GM12878 (cell line): ENCODE measurements at regions not wholly inside any gene's neighbourhood (a gene's known extent, or its start where the extent isn't known, plus 50 kb on each side); places are given as distances from the start of the nearest gene placed in this dataset.
"Not testable (repeated sequence)": the region's sequence is repeated elsewhere in the genome, so short reads cannot be mapped to it uniquely, and the experiment has no call there.

ENCODE experiments used
- ATAC-seq: fragments of 200-7000 bp; cut with Tn5 transposase; 3 replicates; pipeline ENCODE4 v1.9.1; 2020; ENCODE audit warnings: mild to moderate bottlenecking, moderate library complexity
- BruUV-seq: library from RNA; stranded (reverse); fragments of 400-500 nt; replicated peaks from 2 replicates; lab custom pipeline; 2021; lab: Mats Ljungman, UMichigan
- CTCF ChIA-PET: fragments of 300-600 bp; sonication (Branson Sonifier 250); formaldehyde crosslinking; extraction: SDS; loops from one replicate; lab custom pipeline; 2021; ENCODE audit warnings: inconsistent platforms; lab: Yijun Ruan, JAX
- POLR2A ChIA-PET: fragments of 350-600 bp; formaldehyde crosslinking; extraction: SDS; loops from one replicate; lab custom pipeline; 2021; ENCODE audit warnings: inconsistent platforms; lab: Charles Lee
- RAD21 ChIA-PET: fragments of 300-600 bp; sonication (Branson Sonifier 250); formaldehyde crosslinking; loops from one replicate; lab custom pipeline; 2023; ENCODE audit warnings: antibody characterized with exemption; ENCODE audit not compliant: unreplicated experiment; lab: Charles Lee
- SMC1A ChIA-PET: fragments of 300-600 bp; sonication (Branson Sonifier 250); formaldehyde crosslinking; loops from one replicate; lab custom pipeline; 2023; ENCODE audit not compliant: unreplicated experiment, uncharacterized antibody; lab: Charles Lee
- DNase-seq: peaks from one replicate; pipeline ENCODE4 v3.0.0-alpha.2; 2011; ENCODE audit warnings: low read depth, low spot score
- FAIRE-seq: peaks from 3 replicates; lab custom pipeline; 2011; peaks lifted over from hg19 to GRCh38; lab: Jason Lieb, UNC
- H2AFZ ChIP-seq: 2 replicates; pipeline ENCODE4 v1.6.0; 2011; ENCODE audit warnings: low read depth, low read length, control low read depth; ENCODE audit not compliant: control insufficient read depth
- H3K27ac ChIP-seq: 2 replicates; pipeline ENCODE4 v1.5.1; 2011; ENCODE audit warnings: control low read depth; ENCODE audit not compliant: control insufficient read depth, insufficient read depth
- H3K27me3 ChIP-seq, 2 experiments: replicated peaks in 1 of 2; 2 replicates each; pipeline versions ENCODE4 v1.6.0 to v1.6.1; 2011; ENCODE audit warnings: low read length in 1 of 2; ENCODE audit not compliant: control insufficient read depth in 2 of 2, insufficient read depth in 2 of 2
- H3K36me3 ChIP-seq, 2 experiments: 2 replicates each; pipeline ENCODE4 v1.5.1; 2011; ENCODE audit warnings: low read length in 1 of 2; ENCODE audit not compliant: control insufficient read depth in 2 of 2, insufficient read depth in 2 of 2
- H3K4me1 ChIP-seq: 2 replicates; pipeline ENCODE4 v1.6.1; 2011; ENCODE audit warnings: mild to moderate bottlenecking, low read length, moderate library complexity, mixed read lengths; ENCODE audit not compliant: control insufficient read depth, insufficient read depth
- H3K4me2 ChIP-seq: 2 replicates; pipeline ENCODE4 v1.6.0; 2011; ENCODE audit warnings: control low read depth; ENCODE audit not compliant: control insufficient read depth, insufficient read depth
- H3K4me3 ChIP-seq: fragments of 200-600 bp; sonication (generic); 2 replicates; pipeline ENCODE4 v1.5.1; 2016
- H3K79me2 ChIP-seq: 2 replicates; pipeline ENCODE4 v1.6.0; 2011; ENCODE audit warnings: low read length; ENCODE audit not compliant: control insufficient read depth, insufficient read depth
- H3K9ac ChIP-seq: 2 replicates; pipeline ENCODE4 v1.8.0; 2011; ENCODE audit warnings: low read length, control low read depth, mixed read lengths; ENCODE audit not compliant: control insufficient read depth, insufficient read depth
- H3K9me3 ChIP-seq: replicated peaks from 3 replicates; pipeline ENCODE4 v1.5.1; 2011; ENCODE audit warnings: mild to moderate bottlenecking, low read length; ENCODE audit not compliant: control insufficient read depth, insufficient read depth
- H4K20me1 ChIP-seq: 2 replicates; pipeline ENCODE4 v1.6.0; 2011; ENCODE audit not compliant: control insufficient read depth, insufficient read depth
- BHLHE40 ChIP-seq, 2 experiments: fragments of 450-650 bp in 1 of 2; IDR thresholded peaks; 2 replicates each; pipeline ENCODE4 v1.6.1; 2011 to 2017; ENCODE audit warnings: low read depth in 2 of 2, borderline replicate concordance in 1 of 2, improper control_type of control experiment in 1 of 2, low read length in 1 of 2, mild to moderate bottlenecking in 1 of 2
- FOXM1 ChIP-seq: IDR thresholded peaks from 2 replicates; pipeline ENCODE4 v1.6.1; 2012; ENCODE audit warnings: low read depth, mild to moderate bottlenecking, inconsistent platforms, low read length, moderate library complexity
- MYB ChIP-seq: fragments of 150-350 bp; IDR thresholded peaks from 2 replicates; pipeline ENCODE4 v1.6.1; 2014; ENCODE audit warnings: mild to moderate bottlenecking, low read depth, low read length, borderline replicate concordance
- NR2C2 ChIP-seq: IDR thresholded peaks from 2 replicates; pipeline ENCODE4 v1.6.1; 2011; ENCODE audit warnings: borderline replicate concordance, low read depth; ENCODE audit not compliant: control insufficient read depth, insufficient read length
- RCOR1 ChIP-seq: conservative IDR thresholded peaks from 2 replicates; pipeline ENCODE4 v1.6.1; 2012; ENCODE audit warnings: low read depth, low read length, improper control_type of control experiment
- WGBS: methylation state at CpG from one replicate; pipeline ENCODE4 v1.1.6; 2016; ENCODE audit warnings: low lambda C conversion rate; ENCODE audit not compliant: insufficient replicate concordance, insufficient coverage; ENCODE audit errors: missing lambda C conversion rate; 5-methylcytosine and 5-hydroxymethylcytosine counted together
- in situ Hi-C: fragments of 300-500 bp; cut with MboI; formaldehyde crosslinking; loops from 9 replicates; pipeline ENCODE4 v1.14.3; 2018; ENCODE audit warnings: mixed read lengths
- intact Hi-C: fragments of 100-400 bp; cut with micrococcal nuclease; formaldehyde crosslinking; loops from one replicate; pipeline ENCODE4 v1.14.2; 2022; ENCODE audit not compliant: unreplicated experiment
- TF ChIP-seq, protein P1 (sequence below): fragments of 450-650 bp; IDR thresholded peaks from 2 replicates; pipeline ENCODE4 v1.6.1; 2017; ENCODE audit warnings: antibody characterized with exemption, mild to moderate bottlenecking, moderate library complexity

DNA sequence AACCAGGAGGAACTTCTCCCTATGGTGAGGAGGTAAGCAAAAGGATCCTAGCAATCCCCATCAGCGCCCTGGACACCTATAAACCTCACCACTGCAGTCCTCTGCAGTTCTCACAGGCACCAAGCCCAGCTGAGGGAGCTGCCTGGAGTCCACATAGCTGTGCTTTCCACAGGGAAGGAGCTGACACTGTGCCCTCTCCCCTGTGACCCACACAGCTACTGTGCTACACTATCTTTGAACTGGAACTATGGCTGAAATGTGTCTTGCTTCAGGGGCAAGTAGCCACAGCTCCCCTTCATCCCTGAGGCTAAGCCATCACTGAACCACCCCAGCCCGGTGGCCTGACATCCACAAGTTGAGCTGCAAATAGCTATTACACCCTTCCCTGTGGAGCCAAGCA lies 208.5 kb upstream of the RPL34 start:
- ChIA-PET CTCF (no interaction called here), POLR2A (no interaction called here), RAD21 (no interaction called here), SMC1A (interaction anchor here (1.2 to 1.3 kb wide), 2 partner anchors 39 to 393 kb away, joined by 3 read pairs; no protein-coding TSS in a partner anchor)
- no peak for TF ChIP-seq BHLHE40 (IDR thresholded peaks at IDR 0.05; ENCODE audit: borderline replicate concordance in 1 of 2, low read depth in 2 of 2, low read length in 1 of 2)
- no peak for TF ChIP-seq RCOR1
- TF ChIP-seq, protein P1, sequence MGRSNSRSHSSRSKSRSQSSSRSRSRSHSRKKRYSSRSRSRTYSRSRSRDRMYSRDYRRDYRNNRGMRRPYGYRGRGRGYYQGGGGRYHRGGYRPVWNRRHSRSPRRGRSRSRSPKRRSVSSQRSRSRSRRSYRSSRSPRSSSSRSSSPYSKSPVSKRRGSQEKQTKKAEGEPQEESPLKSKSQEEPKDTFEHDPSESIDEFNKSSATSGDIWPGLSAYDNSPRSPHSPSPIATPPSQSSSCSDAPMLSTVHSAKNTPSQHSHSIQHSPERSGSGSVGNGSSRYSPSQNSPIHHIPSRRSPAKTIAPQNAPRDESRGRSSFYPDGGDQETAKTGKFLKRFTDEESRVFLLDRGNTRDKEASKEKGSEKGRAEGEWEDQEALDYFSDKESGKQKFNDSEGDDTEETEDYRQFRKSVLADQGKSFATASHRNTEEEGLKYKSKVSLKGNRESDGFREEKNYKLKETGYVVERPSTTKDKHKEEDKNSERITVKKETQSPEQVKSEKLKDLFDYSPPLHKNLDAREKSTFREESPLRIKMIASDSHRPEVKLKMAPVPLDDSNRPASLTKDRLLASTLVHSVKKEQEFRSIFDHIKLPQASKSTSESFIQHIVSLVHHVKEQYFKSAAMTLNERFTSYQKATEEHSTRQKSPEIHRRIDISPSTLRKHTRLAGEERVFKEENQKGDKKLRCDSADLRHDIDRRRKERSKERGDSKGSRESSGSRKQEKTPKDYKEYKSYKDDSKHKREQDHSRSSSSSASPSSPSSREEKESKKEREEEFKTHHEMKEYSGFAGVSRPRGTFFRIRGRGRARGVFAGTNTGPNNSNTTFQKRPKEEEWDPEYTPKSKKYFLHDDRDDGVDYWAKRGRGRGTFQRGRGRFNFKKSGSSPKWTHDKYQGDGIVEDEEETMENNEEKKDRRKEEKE, result no peak
- no peak for TF ChIP-seq NR2C2
- no peak for TF ChIP-seq MYB
- TF ChIP-seq FOXM1, result no peak
- H3K27ac ChIP-seq, result no peak overlapping the region
- H3K4me2 ChIP-seq, result no peak overlapping the region
- no peaks in the 10 kb centered on the region for H3K27me3 ChIP-seq
- WGBS, result 20% methylated on average over 2 of the region's 2 CpGs
- no peaks in the 10 kb centered on the region for H3K79me2 ChIP-seq
- no TSS peak for BruUV-seq
- DNase-seq (no peak), ATAC-seq (no peak), FAIRE-seq (no peak)
- no peaks in the 10 kb centered on the region for H3K4me1 ChIP-seq
- no peak overlapping the region for H3K9ac ChIP-seq
- no peak overlapping the region for H3K4me3 ChIP-seq
- in situ Hi-C loops, result no loop called here
- no peaks in the 10 kb centered on the region for H3K9me3 ChIP-seq
- no peaks in the 10 kb centered on the region for H4K20me1 ChIP-seq
- no peaks in the 10 kb centered on the region for H3K36me3 ChIP-seq
- H2AFZ ChIP-seq, result no peak overlapping the region
- intact Hi-C loops, result no loop called here

- H3K4me3 ChIP-seq, in situ Hi-C loops, H3K27me3 ChIP-seq, ATAC-seq, SMC1A ChIA-PET, H3K4me1 ChIP-seq, POLR2A ChIA-PET, RAD21 ChIA-PET, BruUV-seq, H2AFZ ChIP-seq, H3K9me3 ChIP-seq, CTCF ChIA-PET, H3K9ac ChIP-seq, H4K20me1 ChIP-seq, H3K27ac ChIP-seq, H3K4me2 ChIP-seq, FAIRE-seq, intact Hi-C loops, H3K36me3 ChIP-seq, H3K79me2 ChIP-seq, DNase-seq: not testable (repeated sequence)
- WGBS, result no CpG with 5 or more reads among the region's 36 CpGs
These were observed 210.7 kb upstream of the RPL34 start for GRCh38 chr4:108409691-108410090.
